IMR-90 (cell line): ENCODE measurements at regions not wholly inside any gene's neighbourhood (a gene's known extent, or its start where the extent isn't known, plus 50 kb on each side); places are given as distances from the start of the nearest gene placed in this dataset.

Experiments used
- ATAC-seq: fragments of 200-7000 bp; cut with Tn5 transposase; 2 replicates; pipeline ENCODE4 v1.9.1; 2020; ENCODE audit warnings: low read depth, mild to moderate bottlenecking, moderate library complexity
- BruUV-seq: library from RNA; stranded (reverse); fragments of 400-500 nt; replicated peaks from 2 replicates; lab custom pipeline; 2021; lab: Mats Ljungman, UMichigan
- CTCF ChIA-PET: fragments of 300-600 bp; formaldehyde crosslinking; extraction: SDS; loops from one replicate; lab custom pipeline; 2021; ENCODE audit warnings: antibody characterized with exemption; lab: Yijun Ruan, JAX
- POLR2A ChIA-PET: fragments of 300-600 bp; sonication (Branson Sonifier 250); formaldehyde crosslinking; loops from one replicate; lab custom pipeline; 2022; ENCODE audit warnings: antibody characterized with exemption; ENCODE audit not compliant: unreplicated experiment; lab: Charles Lee
- DNase-seq: peaks from one replicate; pipeline ENCODE4 v3.0.0; 2013
- H2AFZ ChIP-seq: replicated peaks from 2 replicates; pipeline ENCODE3; 2013; ENCODE audit warnings: low read length, mild to moderate bottlenecking; ENCODE audit not compliant: poor library complexity
- H2AK5ac ChIP-seq: 2 replicates; pipeline ENCODE4 v1.6.1; 2013; ENCODE audit warnings: low read depth, low read length, inconsistent platforms
- H2AK9ac ChIP-seq: replicated peaks from 2 replicates; pipeline ENCODE3; 2013; ENCODE audit warnings: mild to moderate bottlenecking, low read depth, low read length, moderate library complexity; ENCODE audit not compliant: poor library complexity
- H2BK120ac ChIP-seq: 2 replicates; pipeline ENCODE4 v1.6.1; 2013; ENCODE audit warnings: low read depth, low read length, inconsistent platforms
- H2BK15ac ChIP-seq: 3 replicates; pipeline ENCODE4 v1.6.1; 2013; ENCODE audit warnings: low read depth, low read length, inconsistent platforms
- H2BK20ac ChIP-seq: 2 replicates; pipeline ENCODE4 v1.6.1; 2013; ENCODE audit warnings: low read depth, mild to moderate bottlenecking, inconsistent platforms, low read length, moderate library complexity
- H2BK5ac ChIP-seq: 2 replicates; pipeline ENCODE4 v1.6.1; 2013; ENCODE audit warnings: mild to moderate bottlenecking, low read depth, low read length, inconsistent platforms; ENCODE audit not compliant: poor library complexity, severe bottlenecking
- H3K14ac ChIP-seq: replicated peaks from 2 replicates; pipeline ENCODE4 v1.6.1; 2013; ENCODE audit warnings: low read depth, low read length, inconsistent platforms
- H3K18ac ChIP-seq: 2 replicates; pipeline ENCODE4 v1.6.1; 2013; ENCODE audit warnings: low read depth, low read length, control low read depth
- H3K23ac ChIP-seq: 2 replicates; pipeline ENCODE4 v1.6.1; 2013; ENCODE audit warnings: low read depth, low read length, inconsistent platforms
- H3K27ac ChIP-seq: 2 replicates; pipeline ENCODE4 v1.5.1; 2013; ENCODE audit warnings: mild to moderate bottlenecking, control low read depth, low read length; ENCODE audit not compliant: insufficient read depth
- H3K27me3 ChIP-seq: 2 replicates; pipeline ENCODE4 v1.6.1; 2013; ENCODE audit warnings: low read length; ENCODE audit not compliant: control insufficient read depth, insufficient read depth
- H3K36me3 ChIP-seq: 2 replicates; pipeline ENCODE4 v1.6.1; 2013; ENCODE audit warnings: low read length, mixed read lengths; ENCODE audit not compliant: control insufficient read depth, insufficient read depth
- H3K4ac ChIP-seq: 2 replicates; pipeline ENCODE4 v1.6.1; 2013; ENCODE audit warnings: low read depth, low read length, inconsistent platforms
- H3K4me1 ChIP-seq: 2 replicates; pipeline ENCODE4 v1.6.1; 2013; ENCODE audit warnings: low read length, mixed read lengths; ENCODE audit not compliant: control insufficient read depth, insufficient read depth
- H3K4me2 ChIP-seq: 2 replicates; pipeline ENCODE4 v1.6.1; 2013; ENCODE audit warnings: low read depth, mild to moderate bottlenecking, control low read depth, low read length, moderate library complexity
- H3K4me3 ChIP-seq: 2 replicates; pipeline ENCODE4 v1.5.1; 2013; ENCODE audit warnings: low read depth, mild to moderate bottlenecking, control low read depth, low read length, moderate library complexity; ENCODE audit not compliant: insufficient read depth
- H3K56ac ChIP-seq: 2 replicates; pipeline ENCODE4 v1.6.1; 2013; ENCODE audit warnings: low read length, inconsistent platforms; ENCODE audit not compliant: insufficient read depth; ENCODE audit errors: extremely low read depth
- H3K79me1 ChIP-seq, 2 experiments: 2 replicates each; pipeline ENCODE4 v1.6.1; 2013; ENCODE audit warnings: low read length in 2 of 2, inconsistent platforms in 1 of 2, low read depth in 1 of 2
- H3K9ac ChIP-seq: 2 replicates; pipeline ENCODE4 v1.6.1; 2013; ENCODE audit warnings: low read depth, low read length, control low read depth
- H3K9me1 ChIP-seq: 2 replicates; pipeline ENCODE4 v1.6.1; 2013; ENCODE audit warnings: low read length, inconsistent platforms; ENCODE audit not compliant: insufficient read depth
- H3K9me3 ChIP-seq: 2 replicates; pipeline ENCODE4 v1.6.1; 2013; ENCODE audit warnings: low read length; ENCODE audit not compliant: control insufficient read depth, insufficient read depth
- H4K20me1 ChIP-seq: 2 replicates; pipeline ENCODE4 v1.6.1; 2013; ENCODE audit warnings: low read length, inconsistent platforms; ENCODE audit not compliant: insufficient read depth
- H4K5ac ChIP-seq: 2 replicates; pipeline ENCODE4 v1.6.1; 2013; ENCODE audit warnings: mild to moderate bottlenecking, low read depth, low read length, control low read depth
- H4K8ac ChIP-seq, 2 experiments: 2 replicates each; pipeline ENCODE4 v1.6.1; 2013; ENCODE audit warnings: low read depth in 2 of 2, low read length in 2 of 2, control low read depth in 1 of 2, inconsistent platforms in 1 of 2
- H4K91ac ChIP-seq: 2 replicates; pipeline ENCODE4 v1.6.1; 2013; ENCODE audit warnings: low read depth, low read length, inconsistent platforms; ENCODE audit not compliant: insufficient read depth
- BHLHE40 ChIP-seq: fragments of 150-350 bp; IDR thresholded peaks from 2 replicates; pipeline ENCODE4 v1.6.1; 2016; ENCODE audit warnings: mild to moderate bottlenecking, low read depth, low read length
- CEBPB ChIP-seq: IDR thresholded peaks from 2 replicates; pipeline ENCODE4 v1.6.1; 2012; ENCODE audit warnings: low read depth, low read length, improper control_type of control experiment
- CHD1 ChIP-seq: IDR thresholded peaks from 2 replicates; pipeline ENCODE4 v1.6.1; 2012; ENCODE audit warnings: low read depth, low read length, improper control_type of control experiment
- CTCF ChIP-seq: conservative IDR thresholded peaks from 2 replicates; pipeline ENCODE4 v1.5.1; 2012; ENCODE audit warnings: mild to moderate bottlenecking, low read depth, low read length, improper control_type of control experiment
- FOS ChIP-seq: fragments of 150-350 bp; IDR thresholded peaks from 2 replicates; pipeline ENCODE4 v1.6.1; 2016; ENCODE audit warnings: low read depth, low read length
- MAFK ChIP-seq: IDR thresholded peaks from 2 replicates; pipeline ENCODE4 v1.6.1; 2012; ENCODE audit warnings: low read depth, low read length, improper control_type of control experiment
- MAZ ChIP-seq: IDR thresholded peaks from 2 replicates; pipeline ENCODE4 v1.6.1; 2012; ENCODE audit warnings: low read depth, mild to moderate bottlenecking, low read length, improper control_type of control experiment, moderate library complexity, borderline replicate concordance
- MXI1 ChIP-seq: IDR thresholded peaks from 2 replicates; pipeline ENCODE4 v1.6.1; 2012; ENCODE audit warnings: low read depth, mild to moderate bottlenecking, low read length, moderate library complexity, borderline replicate concordance
- POLR2A ChIP-seq: IDR thresholded peaks from 2 replicates; pipeline ENCODE4 v1.6.1; 2012; ENCODE audit warnings: mild to moderate bottlenecking, low read depth, low read length
- RAD21 ChIP-seq: IDR thresholded peaks from 2 replicates; pipeline ENCODE4 v1.6.1; 2012; ENCODE audit warnings: low read length, improper control_type of control experiment
- RCOR1 ChIP-seq: IDR thresholded peaks from 2 replicates; pipeline ENCODE4 v1.6.1; 2012; ENCODE audit warnings: mild to moderate bottlenecking, low read length, improper control_type of control experiment; ENCODE audit not compliant: insufficient replicate concordance
- RFX5 ChIP-seq: IDR thresholded peaks from 2 replicates; pipeline ENCODE4 v1.8.0; 2012; ENCODE audit warnings: low read depth, mild to moderate bottlenecking, low read length, moderate library complexity
- SMC3 ChIP-seq: fragments of 150-350 bp; IDR thresholded peaks from 2 replicates; pipeline ENCODE4 v1.6.1; 2016; ENCODE audit warnings: low read depth, mild to moderate bottlenecking, antibody characterized with exemption, low read length, moderate library complexity
- dilution Hi-C: fragments of 300-500 bp; cut with HindIII; formaldehyde crosslinking; loops from one replicate; pipeline ENCODE4 v1.14.3; 2018; ENCODE audit warnings: low sequenced_read_pairs; ENCODE audit not compliant: unreplicated experiment
- in situ Hi-C: fragments of 300-500 bp; cut with MboI; formaldehyde crosslinking; loops from 3 replicates; pipeline ENCODE4 v1.14.3; 2019; ENCODE audit warnings: low sequenced_read_pairs, inconsistent platforms, mixed read lengths
- intact Hi-C: fragments of 100-400 bp; cut with micrococcal nuclease; formaldehyde crosslinking; loops from 2 replicates; pipeline ENCODE4 v1.10.0; 2022
- TF ChIP-seq, protein P1 (sequence below): fragments of 150-350 bp; IDR thresholded peaks from 2 replicates; pipeline ENCODE4 v1.6.1; 2016; ENCODE audit warnings: low read depth, mild to moderate bottlenecking, low read length, moderate library complexity, borderline replicate concordance

- no peak overlapping the region for H3K4ac ChIP-seq
- DNase-seq (no peak), ATAC-seq (no peak)
- H2BK20ac ChIP-seq = no peak overlapping the region
- H3K23ac ChIP-seq = no peak overlapping the region
- H4K5ac ChIP-seq = no peak overlapping the region
- no TSS peak for BruUV-seq
- H2BK15ac ChIP-seq = no peak overlapping the region
- no peak overlapping the region for H2BK120ac ChIP-seq
- H3K9me1 ChIP-seq = no peaks in the 10 kb centered on the region
- no peak overlapping the region for H3K27ac ChIP-seq
- H2AK5ac ChIP-seq = no peak overlapping the region
- H3K18ac ChIP-seq = no peak overlapping the region
- H3K27me3 ChIP-seq = no peaks in the 10 kb centered on the region
- H3K4me3 ChIP-seq = no peak overlapping the region
- H3K9me3 ChIP-seq = no peaks in the 10 kb centered on the region
- ChIA-PET POLR2A (no interaction called here), CTCF (no interaction called here)
- H4K8ac ChIP-seq = no peak overlapping the region
- dilution Hi-C loops = no loop called here
- no peak overlapping the region for H3K14ac ChIP-seq
- H3K36me3 ChIP-seq = no peaks in the 10 kb centered on the region
- H3K4me2 ChIP-seq = no peak overlapping the region
- no peak overlapping the region for H3K9ac ChIP-seq
- no peak overlapping the region for H3K56ac ChIP-seq
- no peak overlapping the region for H2AK9ac ChIP-seq
- in situ Hi-C loops = no loop called here
- TF ChIP-seq MAZ = no peak
- TF ChIP-seq POLR2A = no peak
- TF ChIP-seq CEBPB = no peak
- no peak for TF ChIP-seq MXI1
- no peak for TF ChIP-seq RAD21
- TF ChIP-seq, protein P1, sequence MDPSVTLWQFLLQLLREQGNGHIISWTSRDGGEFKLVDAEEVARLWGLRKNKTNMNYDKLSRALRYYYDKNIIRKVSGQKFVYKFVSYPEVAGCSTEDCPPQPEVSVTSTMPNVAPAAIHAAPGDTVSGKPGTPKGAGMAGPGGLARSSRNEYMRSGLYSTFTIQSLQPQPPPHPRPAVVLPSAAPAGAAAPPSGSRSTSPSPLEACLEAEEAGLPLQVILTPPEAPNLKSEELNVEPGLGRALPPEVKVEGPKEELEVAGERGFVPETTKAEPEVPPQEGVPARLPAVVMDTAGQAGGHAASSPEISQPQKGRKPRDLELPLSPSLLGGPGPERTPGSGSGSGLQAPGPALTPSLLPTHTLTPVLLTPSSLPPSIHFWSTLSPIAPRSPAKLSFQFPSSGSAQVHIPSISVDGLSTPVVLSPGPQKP = no peak
- TF ChIP-seq FOS = no peak
- no peak for TF ChIP-seq BHLHE40
- TF ChIP-seq SMC3 = no peak
- TF ChIP-seq CHD1 = no peak
- no peak for TF ChIP-seq MAFK
- TF ChIP-seq RCOR1 = no peak
- no peak for TF ChIP-seq CTCF
- no peak for TF ChIP-seq RFX5
- no peak overlapping the region for H4K91ac ChIP-seq
- H2AFZ ChIP-seq = no peak overlapping the region
- no peak overlapping the region for H2BK5ac ChIP-seq
- intact Hi-C loops = no loop called here
- no peaks in the 10 kb centered on the region for H3K79me1 ChIP-seq
- H4K20me1 ChIP-seq = no peaks in the 10 kb centered on the region
- no peaks in the 10 kb centered on the region for H3K4me1 ChIP-seq
Measured at GRCh38 chr6:90917376-90917775, 330.5 kb upstream of the MAP3K7 start.
